Parathyroid adenoma (tissue), 2 donors: ENCODE measurements at regions not wholly inside any gene's neighbourhood (a gene's known extent, or its start where the extent isn't known, plus 50 kb on each side); places are given as distances from the start of the nearest gene placed in this dataset.

Experiments used
- H2AFZ ChIP-seq: fragments of 300-600 bp; sonication (generic); one replicate; pipeline ENCODE4 v1.7.0; 2017; ENCODE audit warnings: antibody characterized with exemption, mild to moderate bottlenecking
- H3K27ac ChIP-seq: fragments of 300-600 bp; sonication (generic); one replicate; pipeline ENCODE4 v1.7.0; 2017
- H3K27me3 ChIP-seq: fragments of 300-600 bp; sonication (generic); one replicate; pipeline ENCODE4 v1.7.0; 2017; ENCODE audit warnings: low read length; ENCODE audit not compliant: control insufficient read depth, insufficient read depth
- H3K36me3 ChIP-seq: fragments of 300-600 bp; sonication (generic); one replicate; pipeline ENCODE4 v1.7.0; 2017; ENCODE audit warnings: low read length; ENCODE audit not compliant: control insufficient read depth, insufficient read depth
- H3K4me1 ChIP-seq: fragments of 300-600 bp; sonication (generic); one replicate; pipeline ENCODE4 v1.7.0; 2017; ENCODE audit warnings: control low read depth
- H3K4me2 ChIP-seq: fragments of 300-600 bp; sonication (generic); one replicate; pipeline ENCODE4 v1.7.0; 2017; ENCODE audit warnings: low read length
- H3K4me3 ChIP-seq: fragments of 300-600 bp; sonication (generic); one replicate; pipeline ENCODE4 v1.7.0; 2017; ENCODE audit warnings: low read depth, low read length
- H3K79me2 ChIP-seq: fragments of 300-600 bp; sonication (generic); one replicate; pipeline ENCODE4 v1.7.0; 2017; ENCODE audit warnings: control low read depth
- H3K9ac ChIP-seq: fragments of 300-600 bp; sonication (generic); one replicate; pipeline ENCODE4 v1.7.0; 2017; ENCODE audit warnings: mild to moderate bottlenecking
- H3K9me3 ChIP-seq: fragments of 300-600 bp; sonication (generic); one replicate; pipeline ENCODE4 v1.7.0; 2017; ENCODE audit warnings: low read length; ENCODE audit not compliant: control insufficient read depth
- CTCF ChIP-seq: fragments of 300-600 bp; sonication (generic); IDR thresholded peaks from one replicate; pipeline ENCODE4 v1.7.0; 2017; ENCODE audit warnings: antibody characterized with exemption, mild to moderate bottlenecking
- donor health status: primary hyperparathyroidism.

- H3K79me2 ChIP-seq, result no peaks in the 10 kb centered on the region
- no peak overlapping the region for H3K9ac ChIP-seq
- H3K4me1 ChIP-seq, result no peaks in the 10 kb centered on the region
- no peak overlapping the region for H3K4me3 ChIP-seq
- no peak for TF ChIP-seq CTCF
- H3K9me3 ChIP-seq, result no peaks in the 10 kb centered on the region
- H2AFZ ChIP-seq, result no peak overlapping the region
- no peaks in the 10 kb centered on the region for H3K27me3 ChIP-seq
- no peaks in the 10 kb centered on the region for H3K36me3 ChIP-seq
- H3K4me2 ChIP-seq, result no peak overlapping the region
- no peak overlapping the region for H3K27ac ChIP-seq
Observed at GRCh38 chr2:172361840-172362239, 65.5 kb upstream of the ITGA6 start.

GRCh38 chr2:172364261-172364660 is 63.1 kb upstream of the ITGA6 start:
- H3K4me3 ChIP-seq, result no peak overlapping the region
- no peak overlapping the region for H3K9ac ChIP-seq
- no peak overlapping the region for H2AFZ ChIP-seq
- no peak overlapping the region for H3K27ac ChIP-seq
- H3K27me3 ChIP-seq, result no peaks in the 10 kb centered on the region
- no peaks in the 10 kb centered on the region for H3K36me3 ChIP-seq
- no peaks in the 10 kb centered on the region for H3K4me1 ChIP-seq
- H3K9me3 ChIP-seq, result no peaks in the 10 kb centered on the region
- H3K79me2 ChIP-seq, result no peaks in the 10 kb centered on the region
- H3K4me2 ChIP-seq, result no peak overlapping the region
- TF ChIP-seq CTCF, result no peak

GRCh38 chr2:172366596-172367150 is 60.7 kb upstream of the ITGA6 start:
- H3K4me2 ChIP-seq, result no peak overlapping the region
- H2AFZ ChIP-seq, result no peak overlapping the region
- H3K9ac ChIP-seq, result no peak overlapping the region
- no peaks in the 10 kb centered on the region for H3K9me3 ChIP-seq
- no peak overlapping the region for H3K27ac ChIP-seq
- H3K4me3 ChIP-seq, result no peak overlapping the region
- H3K36me3 ChIP-seq, result no peaks in the 10 kb centered on the region
- no peak for TF ChIP-seq CTCF
- H3K27me3 ChIP-seq, result no peaks in the 10 kb centered on the region
- no peaks in the 10 kb centered on the region for H3K79me2 ChIP-seq
- H3K4me1 ChIP-seq, result no peaks in the 10 kb centered on the region

GRCh38 chr2:172370821-172371455 is 56.4 kb upstream of the ITGA6 start:
- Histone ChIP-seq H3K4me2 (no peak overlapping the region), H3K9ac (no peak overlapping the region), H3K4me3 (no peak overlapping the region), H2AFZ (no peak overlapping the region), H3K27me3 (no peaks in the 10 kb centered on the region), H3K4me1 (no peaks in the 10 kb centered on the region), H3K79me2 (no peaks in the 10 kb centered on the region), H3K27ac (no peak overlapping the region), H3K36me3 (no peaks in the 10 kb centered on the region), H3K9me3 (no peaks in the 10 kb centered on the region)
- TF ChIP-seq CTCF, result no peak

- H3K4me1 ChIP-seq, result peaks cover under 1% of the 10 kb centered on the region
Observed at GRCh38 chr2:172372436-172372835, 55.0 kb upstream of the ITGA6 start.

More at GRCh38 chr2:172372436-172372835, 55.0 kb upstream of the ITGA6 start:
- Histone ChIP-seq H2AFZ (no peak overlapping the region), H3K9ac (no peak overlapping the region), H3K27me3 (no peaks in the 10 kb centered on the region), H3K9me3 (no peaks in the 10 kb centered on the region), H3K4me3 (no peak overlapping the region), H3K79me2 (no peaks in the 10 kb centered on the region), H3K4me2 (no peak overlapping the region), H3K27ac (no peak overlapping the region), H3K36me3 (no peaks in the 10 kb centered on the region)
- TF ChIP-seq CTCF, result no peak
